HG03159 (cell line): ENCODE measurements at regions not wholly inside any gene's neighbourhood (a gene's known extent, or its start where the extent isn't known, plus 50 kb on each side); places are given as distances from the start of the nearest gene placed in this dataset.
"Not testable (repeated sequence)": the region's sequence is repeated elsewhere in the genome, so short reads cannot be mapped to it uniquely, and the experiment has no call there.

Source experiments
- ATAC-seq: cut with Tn5 transposase; IDR thresholded peaks from one replicate; pipeline ENCODE4 v1.9.1; 2021; ENCODE audit warnings: mild to moderate bottlenecking, moderate library complexity; ENCODE audit not compliant: unreplicated experiment

- no peak for ATAC-seq
Observed at GRCh38 chr13:74554569-74555275, 420.5 kb upstream of the KLF12 start.

GRCh38 chr13:74550039-74550438 lies 415.8 kb upstream of the KLF12 start:
- no peak for ATAC-seq

- not testable (repeated sequence) for ATAC-seq
Observed at GRCh38 chr13:74536649-74537048, 402.4 kb upstream of the KLF12 start.

- ATAC-seq = no peak
Observed at GRCh38 chr13:74533226-74533625, 399.0 kb upstream of the KLF12 start.

GRCh38 chr13:74530011-74530410 lies 395.8 kb upstream of the KLF12 start:
- ATAC-seq = no peak

- ATAC-seq = no peak
Observed at GRCh38 chr13:74528734-74529513, 394.7 kb upstream of the KLF12 start.

GRCh38 chr13:74523057-74523456 lies 388.9 kb upstream of the KLF12 start:
- no peak for ATAC-seq

- no peak for ATAC-seq
Observed at GRCh38 chr13:74511523-74511922, 377.3 kb upstream of the KLF12 start.

- no peak for ATAC-seq
Observed at GRCh38 chr13:74487091-74487722, 353.0 kb upstream of the KLF12 start.

- no peak for ATAC-seq
Observed at GRCh38 chr13:74485757-74486156, 351.6 kb upstream of the KLF12 start.

- ATAC-seq = no peak
Observed at GRCh38 chr13:74479124-74479523, 344.9 kb upstream of the KLF12 start.

GRCh38 chr13:74476788-74477187 lies 342.6 kb upstream of the KLF12 start:
- no peak for ATAC-seq

GRCh38 chr13:74476365-74476764 lies 342.2 kb upstream of the KLF12 start:
- no peak for ATAC-seq

- ATAC-seq = no peak
Observed at GRCh38 chr13:74466864-74467263, 332.7 kb upstream of the KLF12 start.

GRCh38 chr13:74466020-74466419 lies 331.8 kb upstream of the KLF12 start:
- ATAC-seq = no peak

- no peak for ATAC-seq
Observed at GRCh38 chr13:74465271-74465670, 331.1 kb upstream of the KLF12 start.

GRCh38 chr13:74464670-74465069 lies 330.5 kb upstream of the KLF12 start:
- ATAC-seq = no peak

- ATAC-seq = no peak
Observed at GRCh38 chr13:74461011-74461410, 326.8 kb upstream of the KLF12 start.

- ATAC-seq = peak; percentile 50
Observed at GRCh38 chr13:74452881-74453280, 318.7 kb upstream of the KLF12 start.

GRCh38 chr13:74452176-74452575 lies 318.0 kb upstream of the KLF12 start:
- no peak for ATAC-seq

- no peak for ATAC-seq
Observed at GRCh38 chr13:74450964-74451363, 316.8 kb upstream of the KLF12 start.

GRCh38 chr13:74450525-74450845 lies 316.3 kb upstream of the KLF12 start:
- no peak for ATAC-seq
